Spleen (tissue), 11 donors: ENCODE measurements at regions not wholly inside any gene's neighbourhood (a gene's known extent, or its start where the extent isn't known, plus 50 kb on each side); places are given as distances from the start of the nearest gene placed in this dataset.

Experiments
- DNase-seq: peaks from one replicate; pipeline ENCODE4 v3.0.0-alpha.2; 2020
- H3K27ac ChIP-seq, 8 donors: fragments of 200-600 bp; sonication (generic) in 7 of 8; 1 replicate in 4 of 8; 2 replicates in 4 of 8; pipeline versions ENCODE4 v1.5.0 to v1.8.0; 2016 to 2021; ENCODE audit warnings: inconsistent platforms in 4 of 8, mild to moderate bottlenecking in 4 of 8, moderate library complexity in 1 of 8
- H3K27me3 ChIP-seq, 7 donors: fragments of 200-600 bp; sonication (generic) in 6 of 7; replicated peaks in 1 of 7; 1 replicate in 4 of 7; 2 replicates in 3 of 7; pipeline versions ENCODE4 v1.5.0 to v1.8.0; 2016 to 2021; ENCODE audit warnings: inconsistent platforms in 3 of 7, mild to moderate bottlenecking in 1 of 7
- H3K36me3 ChIP-seq, 6 donors: fragments of 200-600 bp; sonication (generic) in 5 of 6; 1 replicate in 4 of 6; 2 replicates in 2 of 6; pipeline versions ENCODE4 v1.5.0 to v1.8.0; 2016 to 2021; ENCODE audit warnings: inconsistent platforms in 2 of 6
- H3K4me1 ChIP-seq, 6 donors: fragments of 200-600 bp; sonication (generic) in 5 of 6; 1 replicate in 3 of 6; 2 replicates in 3 of 6; pipeline versions ENCODE4 v1.5.0 to v1.8.0; 2016 to 2021; ENCODE audit warnings: inconsistent platforms in 3 of 6
- H3K4me3 ChIP-seq, 8 donors: fragments of 200-600 bp; sonication (generic) in 7 of 8; 1 replicate in 4 of 8; 2 replicates in 4 of 8; pipeline versions ENCODE4 v1.5.0 to v1.8.0; 2016 to 2021; ENCODE audit warnings: inconsistent platforms in 4 of 8, mild to moderate bottlenecking in 4 of 8, moderate library complexity in 2 of 8
- H3K9me3 ChIP-seq, 8 donors: fragments of 200-600 bp; sonication (generic) in 7 of 8; 1 replicate in 4 of 8; 2 replicates in 4 of 8; pipeline versions ENCODE4 v1.5.0 to v1.8.0; 2016 to 2021; ENCODE audit warnings: inconsistent platforms in 4 of 8
- POLR2A ChIP-seq, 3 donors: fragments of 450-650 bp; IDR thresholded peaks; one replicate each; pipeline ENCODE4 v1.5.1; 2017; ENCODE audit warnings: antibody characterized with exemption in 3 of 3, mild to moderate bottlenecking in 1 of 3
- POLR2AphosphoS5 ChIP-seq, 3 donors: sonication (generic); formaldehyde crosslinking; IDR thresholded peaks; one replicate each; pipeline ENCODE4 v1.5.1; 2017; ENCODE audit warnings: antibody characterized with exemption in 3 of 3
- WGBS, 5 donors: extraction: QIAGEN DNeasy Blood & Tissue Kit in 3 of 5; methylation state at CpG; one replicate each; pipeline versions ENCODE4 v1.1.5 to v1.1.7; 2013 to 2018; 5-methylcytosine and 5-hydroxymethylcytosine counted together
- intact Hi-C: fragments of 100-400 bp; cut with DNase I; formaldehyde crosslinking; loops from one replicate; pipeline ENCODE4 v1.15.0; 2023; ENCODE audit warnings: low total_unique reads
- TF ChIP-seq, protein P1 (sequence below), 11 experiments: fragments of 200-600 bp in 7 of 11; fragments of 450-650 bp in 4 of 11; sonication (generic) in 4 of 11; IDR thresholded peaks in 8 of 11; conservative IDR thresholded peaks in 3 of 11; 1 replicate in 7 of 11; 2 replicates in 4 of 11; pipeline versions ENCODE4 v1.4.0 to v1.8.0; 2016 to 2021; ENCODE audit warnings: antibody characterized with exemption in 11 of 11, inconsistent platforms in 4 of 11, mild to moderate bottlenecking in 1 of 11
- donor health status: healthy with polysubstance abuse.
- donor health status: DM: no; HTN: no; CAD: no; lungs with moderate emphysema.
- donor health status: DM: no; HTN: no; CAD: no.
- donor health status: Bipolar disorder and iron deficiency.
- donor health status: healthy.
- donor health status: DM: no; HTN: no; CAD: no.
- donor health status: DM: yes; HTN: yes; CAD: no.

DNA sequence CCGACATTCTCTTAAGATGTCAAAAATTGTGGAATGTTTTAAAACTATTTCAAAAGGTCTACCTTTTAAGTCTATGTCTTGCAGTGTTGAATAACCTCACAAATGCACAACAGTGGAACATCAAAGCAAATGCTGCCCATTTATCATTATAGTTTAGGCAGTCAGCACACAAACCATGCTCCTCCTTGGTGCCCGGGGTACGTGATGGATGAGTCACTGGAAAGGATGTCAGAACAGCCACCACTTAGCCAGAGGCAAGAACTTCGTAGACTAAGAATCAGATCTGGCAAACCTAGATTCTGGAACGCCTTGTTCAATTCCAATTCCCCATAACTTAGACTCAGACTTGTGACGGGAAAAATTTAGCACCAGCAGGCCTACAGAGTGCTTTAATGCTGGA lies 343.6 kb downstream of the FGF9 start:
- Histone ChIP-seq H3K36me3 (no peaks in the 10 kb centered on the region), H3K9me3 (no peaks in the 10 kb centered on the region), H3K4me3 (no peak overlapping the region), H3K4me1 (peaks cover 0 to 8% (median 0%) of the 10 kb centered on the region in 6 donors), H3K27me3 (no peaks in the 10 kb centered on the region), H3K27ac (no peak overlapping the region)
- TF ChIP-seq POLR2A (IDR thresholded peaks at IDR 0.05), result no peak
- no peak for TF ChIP-seq POLR2AphosphoS5 (IDR thresholded peaks at IDR 0.05)
- TF ChIP-seq, protein P1, sequence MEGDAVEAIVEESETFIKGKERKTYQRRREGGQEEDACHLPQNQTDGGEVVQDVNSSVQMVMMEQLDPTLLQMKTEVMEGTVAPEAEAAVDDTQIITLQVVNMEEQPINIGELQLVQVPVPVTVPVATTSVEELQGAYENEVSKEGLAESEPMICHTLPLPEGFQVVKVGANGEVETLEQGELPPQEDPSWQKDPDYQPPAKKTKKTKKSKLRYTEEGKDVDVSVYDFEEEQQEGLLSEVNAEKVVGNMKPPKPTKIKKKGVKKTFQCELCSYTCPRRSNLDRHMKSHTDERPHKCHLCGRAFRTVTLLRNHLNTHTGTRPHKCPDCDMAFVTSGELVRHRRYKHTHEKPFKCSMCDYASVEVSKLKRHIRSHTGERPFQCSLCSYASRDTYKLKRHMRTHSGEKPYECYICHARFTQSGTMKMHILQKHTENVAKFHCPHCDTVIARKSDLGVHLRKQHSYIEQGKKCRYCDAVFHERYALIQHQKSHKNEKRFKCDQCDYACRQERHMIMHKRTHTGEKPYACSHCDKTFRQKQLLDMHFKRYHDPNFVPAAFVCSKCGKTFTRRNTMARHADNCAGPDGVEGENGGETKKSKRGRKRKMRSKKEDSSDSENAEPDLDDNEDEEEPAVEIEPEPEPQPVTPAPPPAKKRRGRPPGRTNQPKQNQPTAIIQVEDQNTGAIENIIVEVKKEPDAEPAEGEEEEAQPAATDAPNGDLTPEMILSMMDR (IDR thresholded peaks at IDR 0.05 in 8 of 11, conservative IDR thresholded peaks at IDR 0.05 in 3 of 11), result no peak
- intact Hi-C loops, result no loop called here
- no peak for DNase-seq
- WGBS, 5 donors, result 56 to 67% (median 61%) methylated on average over 6 of the region's 6 CpGs

DNA sequence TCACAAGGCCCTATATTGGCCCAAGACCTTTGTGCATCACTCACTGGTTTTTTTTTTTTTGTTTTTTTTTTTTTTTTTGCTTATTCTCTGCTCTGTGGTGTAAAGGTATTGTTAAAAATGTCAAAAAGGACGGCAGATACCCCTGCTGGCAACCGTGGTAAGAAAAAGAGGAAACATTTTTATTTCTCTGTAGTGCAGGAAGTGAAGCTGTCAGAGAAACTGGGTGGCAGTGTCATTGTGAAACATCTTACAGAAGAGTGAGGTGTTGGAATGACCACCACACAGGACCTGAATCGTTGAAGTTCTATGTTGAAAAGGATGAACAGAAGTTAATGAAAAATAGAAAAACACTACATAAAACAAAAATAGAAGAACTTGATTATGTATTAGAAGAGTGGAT lies 346.4 kb downstream of the FGF9 start:
- WGBS, 5 donors, result 12 to 22% (median 21%) methylated on average over 3 of the region's 3 CpGs
- H3K9me3 ChIP-seq, result no peaks in the 10 kb centered on the region
- TF ChIP-seq, protein P1 (IDR thresholded peaks at IDR 0.05 in 8 of 11, conservative IDR thresholded peaks at IDR 0.05 in 3 of 11), result no peak
- no peak for TF ChIP-seq POLR2AphosphoS5 (IDR thresholded peaks at IDR 0.05)
- no peak for TF ChIP-seq POLR2A (IDR thresholded peaks at IDR 0.05)
- no peak overlapping the region for H3K27ac ChIP-seq
- no peak overlapping the region for H3K4me3 ChIP-seq
- DNase-seq, result no peak
- no peaks in the 10 kb centered on the region for H3K36me3 ChIP-seq
- intact Hi-C loops, result no loop called here
- peaks cover 0 to 8% (median 0%) of the 10 kb centered on the region in 6 donors for H3K4me1 ChIP-seq
- H3K27me3 ChIP-seq, result no peaks in the 10 kb centered on the region

DNA sequence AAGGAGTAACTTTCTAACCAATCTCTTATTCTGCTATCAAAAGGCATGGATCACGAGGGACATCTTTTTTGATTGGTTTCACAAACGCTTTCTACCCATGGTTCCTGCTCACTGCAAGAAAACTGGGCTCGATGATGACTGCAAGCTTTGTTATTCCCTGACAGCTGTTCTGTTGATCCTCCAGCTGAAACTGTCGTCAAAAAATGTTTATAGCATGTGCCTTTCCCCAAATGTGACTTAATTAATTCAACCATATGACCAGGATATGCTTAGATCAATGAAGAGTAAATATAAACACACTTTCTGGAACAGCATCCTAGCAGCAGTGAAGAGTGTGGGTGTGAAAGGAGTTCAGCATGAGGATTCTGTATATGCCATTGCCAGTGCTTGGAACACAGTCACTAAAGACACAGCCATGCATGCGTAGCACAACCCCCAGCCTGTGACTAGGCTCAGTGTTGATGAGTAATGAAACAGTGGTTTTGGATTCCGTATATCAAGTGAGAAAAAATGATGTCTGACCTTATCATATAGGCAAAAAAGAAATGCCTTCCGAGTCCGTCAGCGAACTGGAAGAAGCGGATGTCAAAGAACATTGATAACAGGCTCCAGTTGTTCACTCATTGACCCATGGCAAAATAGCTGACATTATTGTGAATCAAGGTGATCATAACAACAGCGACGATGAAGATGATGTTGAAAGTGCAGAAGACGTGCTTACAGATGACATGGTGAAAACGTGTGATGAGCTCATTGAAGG lies 347.4 kb downstream of the FGF9 start:
- no peak overlapping the region for H3K27ac ChIP-seq
- DNase-seq, result no peak
- intact Hi-C loops, result no loop called here
- H3K27me3 ChIP-seq, result no peaks in the 10 kb centered on the region
- TF ChIP-seq POLR2A (IDR thresholded peaks at IDR 0.05) (no peak), POLR2AphosphoS5 (IDR thresholded peaks at IDR 0.05) (no peak)
- TF ChIP-seq, protein P1 (IDR thresholded peaks at IDR 0.05 in 8 of 11, conservative IDR thresholded peaks at IDR 0.05 in 3 of 11), result no peak
- H3K4me1 ChIP-seq, result peaks cover 0 to 8% (median 0%) of the 10 kb centered on the region in 6 donors
- H3K4me3 ChIP-seq, result no peak overlapping the region
- no peaks in the 10 kb centered on the region for H3K9me3 ChIP-seq
- WGBS, 5 donors, result 84 to 93% (median 90%) methylated on average over 14 of the region's 14 CpGs
- no peaks in the 10 kb centered on the region for H3K36me3 ChIP-seq

DNA sequence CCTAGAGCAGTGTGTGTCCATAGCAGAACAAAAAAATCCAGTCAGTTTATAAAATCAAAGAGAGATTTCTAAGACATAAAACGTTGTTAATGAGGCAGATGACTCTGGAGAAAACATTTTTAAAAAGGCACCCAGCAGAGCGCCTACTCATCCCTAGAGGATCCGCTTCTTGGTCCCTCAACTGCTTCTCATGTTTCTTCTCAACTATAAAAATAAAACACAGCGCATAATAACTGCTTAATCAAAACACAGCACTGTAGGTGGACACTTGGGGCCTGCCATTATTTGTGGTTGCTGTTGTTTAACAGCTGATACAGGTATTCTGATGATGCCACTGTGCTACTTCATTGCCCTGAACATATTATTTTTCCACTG lies 347.9 kb downstream of the FGF9 start:
- no peaks in the 10 kb centered on the region for H3K9me3 ChIP-seq
- no peak for DNase-seq

More for the DNA sequence above, 347.9 kb downstream of the FGF9 start:
- intact Hi-C loops, result no loop called here
- H3K4me3 ChIP-seq, result no peak overlapping the region
- no peaks in the 10 kb centered on the region for H3K36me3 ChIP-seq
- peaks cover 0 to 8% (median 0%) of the 10 kb centered on the region in 6 donors for H3K4me1 ChIP-seq
- H3K27me3 ChIP-seq, result no peaks in the 10 kb centered on the region
- no peak for TF ChIP-seq POLR2A (IDR thresholded peaks at IDR 0.05)
- 85 to 95% (median 90%) methylated on average over 4 of the region's 4 CpGs for WGBS, 5 donors
- no peak overlapping the region for H3K27ac ChIP-seq
